SK-N-SH (cell line): ENCODE measurements at regions not wholly inside any gene's neighbourhood (a gene's known extent, or its start where the extent isn't known, plus 50 kb on each side); places are given as distances from the start of the nearest gene placed in this dataset.

Source experiments
- FOXJ3 ChIP-seq: sonication (generic); formaldehyde crosslinking; IDR thresholded peaks from 2 replicates; pipeline ENCODE4 v1.5.1; 2020; ENCODE audit warnings: mild to moderate bottlenecking, missing genetic modification reagents
- RAD21 ChIP-seq: IDR thresholded peaks from 2 replicates; pipeline ENCODE4 v1.6.1; 2012; ENCODE audit warnings: mild to moderate bottlenecking, low read length

DNA sequence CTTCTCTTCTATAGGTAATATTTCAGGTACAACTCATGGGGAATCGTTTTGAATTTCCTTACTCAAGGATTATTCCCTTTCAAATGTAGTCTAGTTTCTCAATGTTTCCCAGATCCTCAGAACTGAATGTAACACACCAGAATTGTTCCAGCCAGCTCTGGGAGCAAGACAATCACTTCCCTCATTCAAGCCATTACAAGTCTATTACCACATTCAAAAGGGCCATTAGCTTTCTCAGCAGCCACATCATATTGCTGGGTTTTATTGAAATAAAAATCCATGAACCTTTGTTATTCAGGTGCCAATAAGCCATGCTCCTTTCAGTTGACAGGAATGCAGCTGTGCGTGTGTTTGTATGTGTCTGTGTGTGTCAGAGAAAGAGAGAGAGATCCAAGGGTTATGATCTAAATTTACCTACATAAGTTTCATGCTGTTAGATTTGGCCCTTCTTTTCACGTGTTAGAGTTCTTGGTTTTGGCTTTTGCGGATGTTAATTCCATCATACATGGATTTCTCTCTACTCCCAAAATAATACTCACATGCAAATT is 357.7 kb downstream of the BCAT1 start:
- TF ChIP-seq RAD21 (no peak), FOXJ3 (CRISPR knock-in tag) (no peak)
